HTR-8/SVneo (cell line): ENCODE measurements at regions not wholly inside any gene's neighbourhood (a gene's known extent, or its start where the extent isn't known, plus 50 kb on each side); places are given as distances from the start of the nearest gene placed in this dataset.

Experiments
- DNase-seq: peaks from one replicate; pipeline ENCODE4 v3.0.0; 2011; ENCODE audit warnings: low spot score, mixed read lengths; ENCODE audit not compliant: insufficient read length
- FAIRE-seq: peaks from 2 replicates; lab custom pipeline; 2011; peaks lifted over from hg19 to GRCh38; lab: Jason Lieb, UNC

DNA sequence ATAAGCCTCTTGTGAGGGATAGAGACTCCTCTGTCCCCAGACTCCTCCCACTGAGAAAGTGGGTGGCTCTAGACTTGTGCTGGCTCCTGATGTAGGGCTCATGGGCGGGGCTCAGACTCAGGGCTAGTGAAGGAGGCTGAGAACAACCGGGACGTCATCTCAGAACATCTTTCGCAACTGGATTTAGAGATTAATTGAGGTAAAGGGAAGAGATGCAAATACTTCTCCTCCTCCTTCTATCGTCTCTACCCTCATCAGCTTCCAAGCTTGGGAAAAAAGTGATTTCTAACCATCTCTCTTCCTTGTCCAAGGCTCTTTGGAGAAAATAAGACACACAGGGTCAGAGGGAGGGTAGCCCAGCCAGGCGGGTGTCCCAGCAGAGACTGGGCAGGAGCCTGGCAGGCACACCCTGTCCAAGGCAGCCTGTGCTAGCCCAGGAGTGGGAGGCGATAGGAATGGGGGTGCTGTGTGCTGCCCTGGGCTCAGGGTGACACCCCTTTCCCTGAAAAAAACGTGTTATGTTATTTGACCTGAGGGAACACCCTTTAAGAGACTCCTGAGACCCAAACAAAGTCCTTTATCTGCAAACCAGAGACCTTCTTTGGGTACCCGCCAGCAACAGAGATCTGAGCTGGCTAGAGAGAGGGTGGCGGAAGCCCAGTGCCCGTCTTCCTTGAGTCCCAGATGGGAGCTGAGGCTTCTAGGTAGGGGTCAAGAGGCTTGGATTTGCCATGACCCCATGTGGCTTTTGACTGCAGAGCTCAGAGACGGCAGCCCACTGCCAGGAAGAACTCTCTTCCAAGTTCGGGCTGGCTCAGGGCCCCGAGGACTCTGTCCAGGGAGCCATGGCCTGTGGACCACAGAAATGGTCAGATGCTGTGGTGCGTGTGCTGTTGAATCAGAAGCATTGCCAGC is 160.9 kb downstream of the ADAMTS15 start:
- DNase-seq, result no peak
- FAIRE-seq, result no peak

DNA sequence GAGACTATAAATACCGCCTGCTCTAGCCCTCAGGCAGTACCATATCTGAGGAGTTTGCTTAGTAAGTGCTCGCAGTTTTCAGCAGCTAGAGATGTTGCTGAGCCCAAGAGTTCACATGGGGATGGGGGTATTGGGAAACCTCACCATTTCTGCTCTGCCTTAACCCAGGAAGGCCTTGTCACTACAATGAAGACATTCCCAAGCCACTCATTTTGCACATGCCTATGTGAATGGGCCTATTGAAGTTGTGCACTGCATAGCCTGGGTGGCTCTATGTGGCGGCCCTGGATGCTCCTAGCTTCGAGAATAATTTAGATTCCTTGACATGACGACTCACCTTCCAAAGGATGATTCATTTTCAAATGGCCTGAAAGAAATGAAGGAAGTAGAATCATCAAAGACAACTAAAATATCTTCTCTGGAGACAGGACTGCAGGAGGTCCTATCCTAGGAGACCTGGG is 163.4 kb downstream of the ADAMTS15 start:
- DNase-seq (peak; percentile 31), FAIRE-seq (peak; percentile 31)

DNA sequence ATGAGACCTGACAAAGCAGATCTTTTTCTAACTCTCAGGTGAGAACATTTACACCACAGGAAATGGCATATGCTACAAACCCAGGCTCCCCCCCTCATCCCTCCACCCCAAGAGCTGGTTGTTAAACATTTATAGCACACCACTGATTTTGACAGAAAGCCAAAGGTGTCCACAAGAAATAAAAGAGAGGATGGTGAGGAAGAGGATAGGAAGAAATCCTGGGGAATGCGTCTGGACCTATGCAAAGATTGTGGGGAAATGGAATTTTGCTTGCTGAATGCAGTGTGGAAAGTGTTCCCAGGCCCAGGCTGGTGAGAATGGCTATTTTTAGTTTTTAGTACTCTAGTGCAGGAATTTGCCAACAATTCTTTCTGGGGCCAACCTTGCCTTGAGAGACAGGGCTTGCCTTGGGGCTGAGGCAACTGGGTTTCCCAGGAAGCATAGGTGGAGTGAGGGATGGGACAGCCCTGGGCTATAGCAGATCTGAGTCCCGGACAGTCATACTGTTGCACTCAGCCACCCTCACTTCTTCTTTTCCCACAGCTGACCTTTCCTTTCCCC is 163.9 kb downstream of the ADAMTS15 start:
- FAIRE-seq (no peak), DNase-seq (no peak)

DNA sequence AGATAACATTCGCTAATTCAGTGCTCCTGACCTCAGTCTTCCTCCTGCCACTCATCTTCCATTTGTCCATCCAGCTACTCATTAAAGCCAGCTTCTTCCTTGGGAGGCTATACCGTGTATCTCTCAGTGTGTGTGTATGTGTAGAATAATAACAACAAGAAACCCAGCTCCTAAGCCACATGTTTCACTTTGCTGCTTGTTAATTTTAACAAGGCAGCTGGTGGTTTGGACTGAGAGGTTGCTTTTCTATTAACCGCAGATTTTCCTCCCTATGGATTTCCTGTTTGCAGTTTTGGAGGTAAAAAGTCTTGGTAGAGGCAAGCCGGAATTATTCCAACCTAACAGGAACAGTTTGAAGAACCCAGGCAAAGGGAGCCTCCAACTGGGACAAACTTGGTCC is 165.0 kb downstream of the ADAMTS15 start:
- no peak for DNase-seq
- no peak for FAIRE-seq

DNA sequence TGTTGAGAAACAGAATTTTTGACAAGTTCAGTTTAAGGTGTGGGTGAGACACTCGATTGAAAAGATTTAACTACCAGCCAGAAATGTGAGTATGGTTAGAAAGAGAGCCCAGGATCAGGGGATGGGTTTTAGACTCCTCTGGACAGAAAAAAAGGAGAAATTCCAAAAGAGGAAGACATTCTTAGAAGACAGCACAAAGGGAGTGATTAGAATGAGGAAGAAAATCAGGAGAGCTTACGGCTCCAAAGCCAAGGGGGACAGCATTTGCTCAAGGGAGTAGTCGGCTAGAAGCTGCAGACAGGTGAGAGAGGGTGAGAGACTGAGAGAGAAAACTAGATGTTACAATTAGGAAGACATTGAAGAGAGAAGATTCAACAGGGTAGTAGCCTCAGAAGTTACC is 166.1 kb downstream of the ADAMTS15 start:
- FAIRE-seq (no peak), DNase-seq (no peak)

DNA sequence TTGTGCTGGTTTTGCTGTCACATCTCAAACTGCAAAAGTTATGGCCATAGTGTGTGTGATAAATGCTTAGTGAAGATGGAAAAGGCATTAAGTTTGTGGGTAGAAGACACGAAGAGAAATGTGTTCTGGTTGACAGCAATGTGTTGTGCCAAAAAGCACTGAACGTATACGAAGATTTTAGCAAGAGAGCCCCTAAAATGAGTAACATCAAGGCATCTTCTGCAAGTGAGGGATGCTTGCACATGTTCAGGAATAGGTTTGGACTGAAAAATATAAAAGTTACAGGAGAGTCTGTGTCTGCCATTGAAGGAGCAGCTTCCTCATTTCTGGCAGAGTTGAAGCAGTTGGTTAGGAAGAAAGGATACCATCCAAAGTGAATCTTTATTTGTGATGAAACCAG is 167.1 kb downstream of the ADAMTS15 start:
- DNase-seq (no peak), FAIRE-seq (no peak)

DNA sequence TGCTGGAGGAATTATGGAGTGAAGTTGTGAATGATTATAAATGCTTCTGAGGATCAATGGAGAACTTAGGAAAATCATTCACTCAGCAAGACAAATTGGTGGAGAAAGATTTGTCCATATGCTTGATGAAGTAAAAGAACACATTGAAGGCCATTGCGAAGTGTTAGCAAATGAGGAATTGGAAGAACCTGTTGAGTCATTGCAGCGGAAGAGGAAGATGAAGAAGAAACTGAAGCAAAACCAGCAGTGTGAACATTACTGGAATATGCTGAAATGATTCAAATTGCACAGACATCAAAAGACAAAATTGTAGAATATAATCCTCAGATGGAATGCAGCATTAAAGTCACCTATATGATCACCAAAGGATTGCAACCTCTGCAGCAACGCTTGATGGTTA is 168.1 kb downstream of the ADAMTS15 start:
- DNase-seq (no peak), FAIRE-seq (no peak)

DNA sequence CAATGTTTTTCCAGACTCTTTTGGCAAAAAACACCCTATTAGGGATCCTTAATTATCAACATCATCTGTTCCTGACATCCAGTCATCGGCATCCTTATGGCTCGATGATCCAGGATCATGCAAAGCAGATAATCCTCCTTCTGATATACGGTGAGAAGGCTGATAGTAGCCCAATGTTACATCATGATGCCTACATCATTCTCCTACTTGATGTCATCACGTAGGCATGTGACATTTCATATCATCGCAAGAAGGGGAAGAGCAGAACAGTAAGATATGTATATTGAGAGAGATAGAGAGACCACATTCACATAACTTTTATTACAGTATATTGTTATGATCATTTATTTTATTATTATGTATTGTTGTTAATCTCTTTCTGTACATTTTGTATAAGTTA is 168.6 kb downstream of the ADAMTS15 start:
- DNase-seq (no peak), FAIRE-seq (no peak)

DNA sequence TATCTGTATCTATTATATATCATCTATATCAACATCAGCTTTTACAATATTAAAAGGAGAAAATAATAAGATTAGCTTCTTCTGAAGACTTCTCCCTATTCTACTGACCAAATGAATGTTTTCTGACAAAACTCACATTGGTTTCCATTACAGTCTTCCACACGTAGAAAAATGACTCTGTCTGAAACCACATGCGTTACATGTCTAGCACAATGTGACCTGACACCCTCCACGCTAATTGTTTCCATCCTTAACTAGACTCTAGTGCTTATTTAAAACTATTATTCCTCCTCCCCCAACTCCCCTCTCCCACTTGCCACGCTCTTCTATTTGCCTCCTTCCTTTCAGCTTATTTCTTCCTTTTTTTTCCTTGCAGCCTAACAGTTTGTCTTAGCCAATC is 172.1 kb downstream of the ADAMTS15 start:
- FAIRE-seq, result no peak

DNA sequence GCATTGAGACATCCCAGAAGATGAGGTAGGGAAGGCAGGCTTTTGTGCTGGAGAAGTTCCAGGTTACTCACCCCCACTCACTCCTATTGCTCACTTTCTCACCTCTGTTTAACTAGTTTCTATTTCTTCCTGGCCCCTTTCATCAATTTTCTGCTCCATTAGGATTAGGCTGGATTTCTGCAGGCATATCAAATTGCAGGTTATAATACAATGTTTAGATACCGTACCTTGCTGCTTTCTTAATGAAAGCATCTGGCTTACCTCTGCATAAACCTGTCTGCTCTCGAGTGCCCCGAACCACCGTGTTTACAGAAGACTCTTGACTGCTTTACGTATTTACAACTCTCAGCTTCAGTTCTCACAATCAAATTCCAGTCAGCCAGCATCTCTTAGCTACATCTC is 173.7 kb downstream of the ADAMTS15 start:
- DNase-seq (no peak), FAIRE-seq (no peak)

More for the DNA sequence above, 172.1 kb downstream of the ADAMTS15 start:
- DNase-seq, result no peak

DNA sequence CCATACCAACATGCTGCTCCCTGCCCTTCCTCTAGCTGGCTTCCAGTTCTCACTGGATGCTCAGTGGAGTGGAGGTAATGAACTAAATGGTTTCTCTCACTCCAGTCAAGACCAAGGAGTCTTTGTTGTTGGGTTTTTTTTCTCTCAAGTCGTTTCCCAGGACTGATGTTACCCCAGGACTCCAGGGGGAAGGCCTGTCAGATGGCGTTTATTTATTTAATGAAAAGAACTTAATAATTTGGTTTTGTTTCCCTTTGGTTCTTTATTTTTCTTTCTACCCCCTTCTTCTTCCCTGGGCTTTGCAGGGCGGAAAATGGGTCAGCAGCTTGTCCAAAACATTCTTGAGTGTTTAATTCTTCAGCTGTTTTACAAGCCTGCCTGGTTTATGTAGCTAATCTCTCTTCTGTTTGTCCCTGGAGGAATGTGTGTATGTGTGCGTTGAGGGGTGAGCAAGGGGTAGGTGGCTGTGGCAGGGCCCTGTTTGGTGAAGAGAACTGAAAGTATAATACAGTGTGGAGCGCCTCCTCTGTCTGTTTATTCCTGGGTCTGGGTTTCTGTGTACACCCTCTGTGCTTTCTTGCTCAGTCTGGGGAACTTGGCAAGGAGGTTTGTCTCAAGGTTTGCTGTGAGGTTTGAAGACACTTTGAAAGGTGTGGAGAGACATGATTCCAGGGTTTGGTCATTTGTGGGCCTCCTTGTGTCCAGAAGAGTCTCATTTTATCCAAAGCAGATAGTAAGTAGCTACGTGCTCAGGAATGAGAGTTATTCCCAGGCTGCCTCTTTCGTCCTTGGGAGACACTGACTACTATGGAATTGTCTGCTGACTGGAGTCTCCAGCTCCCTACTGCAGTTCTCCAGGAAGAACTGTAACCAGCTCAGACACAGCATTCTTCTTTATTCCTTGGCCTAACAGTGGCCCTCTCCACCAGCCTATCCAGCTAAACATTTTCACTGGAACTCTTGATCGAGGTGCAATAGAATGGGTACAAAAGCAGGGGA is 175.5 kb downstream of the ADAMTS15 start:
- DNase-seq (no peak), FAIRE-seq (no peak)

DNA sequence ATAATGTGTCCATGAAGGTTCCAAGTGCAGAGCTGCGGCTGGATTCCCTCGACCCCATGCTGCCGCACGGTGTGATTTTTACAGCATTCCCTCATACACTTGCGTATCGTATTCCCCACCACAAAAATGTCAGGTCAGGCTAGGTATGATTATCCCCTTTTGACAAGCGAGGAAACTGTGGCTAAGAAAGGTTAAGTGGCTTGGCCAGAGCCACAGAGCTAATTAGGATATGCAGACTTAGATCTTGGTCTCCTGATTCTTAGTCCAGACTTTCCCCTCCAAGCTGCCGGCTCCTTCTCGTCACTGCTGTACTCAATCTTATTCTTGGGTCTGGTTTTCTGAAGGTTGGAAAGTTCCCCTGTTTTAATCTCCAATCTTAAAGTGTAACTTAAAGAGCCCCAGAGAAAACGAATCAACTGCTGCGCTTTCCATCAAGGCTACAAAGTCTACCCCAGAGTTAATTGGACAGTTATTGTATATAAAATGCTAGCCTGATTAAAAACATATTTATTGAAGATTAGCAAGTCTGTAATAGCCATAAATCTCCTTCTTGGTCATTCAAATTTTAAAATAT is 176.6 kb downstream of the ADAMTS15 start:
- DNase-seq (no peak), FAIRE-seq (no peak)

DNA sequence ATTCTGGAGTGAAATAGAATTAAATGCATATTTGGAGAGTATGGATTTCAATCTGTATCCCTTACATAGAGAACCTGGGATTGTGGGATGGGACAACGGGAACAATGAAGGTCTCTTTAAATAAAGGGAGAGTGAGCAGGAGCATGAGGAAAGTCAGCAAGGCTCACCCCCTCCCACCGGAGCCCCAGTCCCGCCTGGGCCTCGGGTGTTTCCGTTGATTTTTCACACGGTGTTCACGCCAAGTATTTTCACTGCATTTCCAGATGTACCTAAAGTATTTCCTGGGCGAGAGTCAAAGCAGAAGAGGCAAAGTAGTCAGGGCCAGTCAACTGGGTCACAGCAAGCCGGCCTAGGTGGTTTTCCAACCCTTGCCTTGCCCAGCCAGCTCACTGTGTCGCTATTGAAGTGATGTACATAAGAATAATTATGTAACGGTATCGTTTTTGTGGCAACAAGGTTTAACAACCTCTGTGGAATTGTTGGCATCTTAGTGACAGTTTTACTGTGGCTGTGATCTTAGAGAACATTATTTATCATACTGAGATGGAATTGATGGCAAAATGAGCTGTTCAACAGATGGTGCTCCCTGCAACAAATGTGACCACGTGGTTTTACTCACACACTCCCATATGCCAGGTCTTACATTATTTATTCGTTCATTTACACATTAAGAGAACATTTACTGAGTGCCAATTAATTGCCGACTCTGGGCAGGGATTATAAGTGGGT is 177.3 kb downstream of the ADAMTS15 start:
- DNase-seq (no peak), FAIRE-seq (no peak)

DNA sequence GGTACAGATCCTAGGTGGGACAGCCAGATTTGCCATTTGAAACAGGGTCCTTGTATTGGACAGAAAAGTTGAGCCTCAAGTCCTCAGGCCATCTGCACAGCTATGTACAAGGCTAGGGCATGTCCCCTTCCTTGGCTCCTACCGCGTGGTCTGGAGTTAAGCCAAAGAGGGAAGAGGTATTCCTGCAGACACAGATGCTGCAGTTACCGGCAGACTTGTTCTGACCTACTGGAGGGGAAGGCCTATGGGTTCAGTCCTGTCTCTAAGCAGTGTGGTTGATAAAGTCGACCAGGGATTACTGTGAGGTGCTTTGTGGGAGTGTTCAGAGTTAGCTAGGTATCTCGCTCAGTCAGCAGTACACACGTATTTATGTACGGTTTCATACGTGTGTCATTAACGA is 180.6 kb downstream of the ADAMTS15 start:
- FAIRE-seq (no peak), DNase-seq (no peak)

DNA sequence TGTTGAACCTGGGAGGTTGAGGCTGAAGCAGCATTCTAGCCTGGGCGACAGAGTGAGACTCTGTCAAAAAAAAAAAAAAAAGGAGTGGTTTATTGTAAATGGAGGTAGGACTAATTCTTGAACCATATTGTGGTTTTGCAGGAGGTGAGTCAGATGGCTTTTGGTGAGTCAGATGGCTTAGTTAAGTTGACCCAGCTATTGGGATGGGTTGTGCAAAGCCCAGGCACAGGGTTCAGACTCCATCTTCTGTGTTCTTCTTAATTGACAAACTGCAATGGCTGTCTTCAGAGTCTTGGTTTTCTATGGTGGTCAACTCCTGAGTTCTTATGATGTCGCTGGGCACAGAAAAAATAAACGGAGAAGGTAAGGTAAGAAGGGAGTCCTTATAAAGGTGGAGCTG is 182.7 kb downstream of the ADAMTS15 start:
- DNase-seq (no peak), FAIRE-seq (no peak)

DNA sequence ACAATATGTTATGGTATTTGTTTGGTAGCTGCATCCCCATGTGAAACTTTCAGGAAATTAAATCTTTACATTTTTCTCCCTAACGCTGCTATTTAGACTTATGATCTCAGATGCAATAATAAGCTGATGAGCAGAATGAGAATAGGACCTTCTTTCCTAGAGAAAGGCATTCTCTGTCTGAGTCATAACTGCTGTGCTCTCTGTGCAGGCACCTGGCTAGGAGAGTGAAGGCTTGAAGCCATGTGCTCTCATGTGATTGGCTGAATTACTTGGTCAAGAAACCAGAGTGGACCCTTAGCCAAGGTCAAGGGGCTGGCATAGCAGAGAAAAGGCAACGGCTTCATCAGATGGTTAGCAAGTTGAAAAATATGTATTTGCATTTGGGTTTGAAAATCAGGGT is 185.0 kb downstream of the ADAMTS15 start:
- FAIRE-seq (no peak), DNase-seq (no peak)

DNA sequence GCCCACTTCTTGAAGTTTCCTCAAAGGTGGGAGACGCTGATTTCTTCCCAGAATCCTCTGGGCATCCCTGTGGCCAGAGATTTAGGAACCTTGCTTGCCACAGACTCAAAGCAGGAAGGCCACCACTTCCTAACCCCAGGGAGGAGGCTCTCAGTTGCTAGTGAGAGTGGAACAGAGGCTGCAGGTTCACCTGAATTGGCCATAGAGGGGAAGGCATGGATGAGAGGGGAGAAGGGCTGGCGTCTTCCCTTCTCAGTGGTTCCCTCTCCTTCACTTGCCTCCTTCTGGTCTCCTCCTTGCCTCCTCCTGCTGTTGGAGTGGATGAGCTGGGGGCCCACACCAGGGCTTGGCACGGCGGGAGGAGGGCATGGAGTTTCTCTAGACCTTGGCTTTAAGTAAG is 185.7 kb downstream of the ADAMTS15 start:
- FAIRE-seq, result no peak
- DNase-seq, result no peak

DNA sequence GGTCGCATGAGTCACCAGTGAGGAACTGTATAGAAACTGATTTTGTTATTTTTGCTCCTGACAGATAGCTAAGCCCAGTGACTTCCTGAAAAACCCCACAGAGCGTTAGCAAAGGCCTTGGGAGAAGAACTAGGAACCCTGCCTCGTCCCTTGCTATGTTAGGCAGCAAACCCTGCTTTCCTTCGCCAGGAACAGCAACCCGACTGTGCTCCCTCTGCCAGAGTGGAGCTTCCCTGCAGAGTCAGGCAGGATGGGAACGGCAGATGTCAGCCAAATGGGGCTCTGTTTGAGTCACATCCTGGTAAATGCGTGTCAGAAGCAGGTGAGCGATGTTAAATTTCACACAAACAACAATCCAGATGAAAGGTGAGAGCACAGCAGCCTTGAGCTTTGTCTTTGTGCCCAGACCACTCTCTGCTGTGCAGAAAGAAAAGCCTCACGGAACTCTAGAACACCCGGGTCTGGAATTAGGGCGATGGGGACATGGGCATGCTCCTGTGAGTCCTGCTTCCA is 186.6 kb downstream of the ADAMTS15 start:
- no peak for FAIRE-seq
- no peak for DNase-seq

DNA sequence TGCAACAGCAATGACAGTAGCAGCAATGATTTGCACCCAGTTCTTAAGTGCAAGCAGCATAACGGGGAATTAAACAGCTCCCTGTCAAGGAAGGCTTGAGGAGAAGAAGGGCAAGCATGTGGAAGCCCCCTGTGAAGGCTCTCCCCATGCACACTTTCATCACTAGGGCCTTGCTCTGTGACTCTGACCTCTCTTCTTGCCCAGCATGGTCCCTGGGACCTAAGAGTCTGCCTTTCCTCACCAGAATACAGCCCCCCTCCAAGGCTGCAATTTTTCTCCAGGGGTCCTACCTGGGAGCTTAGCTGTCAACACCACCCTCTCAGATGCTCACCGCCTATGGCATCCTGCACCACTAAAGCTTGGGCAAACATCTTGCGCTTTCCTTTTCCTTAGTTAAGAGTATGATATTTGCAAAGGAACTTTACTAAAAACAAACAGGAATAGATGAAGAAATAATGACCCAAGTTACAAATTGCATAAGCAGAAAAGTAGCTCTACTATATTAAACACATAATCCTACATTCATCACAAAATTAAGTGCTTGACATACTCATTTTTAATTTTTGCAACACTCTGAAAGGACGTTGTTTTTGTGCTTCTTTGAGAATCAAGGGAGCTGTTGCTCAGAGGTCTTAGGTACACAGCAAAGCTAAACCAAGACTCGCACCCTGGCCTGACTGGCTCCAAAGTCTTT is 187.6 kb downstream of the ADAMTS15 start:
- no peak for DNase-seq
- FAIRE-seq, result no peak
